ENCODE measurements at regions not wholly inside any gene's neighbourhood (a gene's known extent, or its start where the extent isn't known, plus 50 kb on each side); places are given as distances from the start of the nearest gene placed in this dataset.

- no peaks in the 10 kb centered on the region for H4K20me1 ChIP-seq (ENCODE audit: insufficient read depth, low read length, poor library complexity, severe bottlenecking)
- no peaks in the 10 kb centered on the region for H3K9me2 ChIP-seq (replicated peaks; ENCODE audit: low read depth, low read length)
- no peaks in the 10 kb centered on the region for H3K36me3 ChIP-seq (ENCODE audit: insufficient read depth, low read length)
- H3K4me1 ChIP-seq (ENCODE audit: insufficient read depth, low read length, poor library complexity, severe bottlenecking): no peaks in the 10 kb centered on the region
- no peaks in the 10 kb centered on the region for H3K79me2 ChIP-seq (ENCODE audit: insufficient read depth, low read length)
- no peak overlapping the region for H3K9ac ChIP-seq (ENCODE audit: low read depth, low read length, poor library complexity, severe bottlenecking)
- no peaks in the 10 kb centered on the region for H3F3A ChIP-seq (ENCODE audit: low read depth)
- no peak overlapping the region for H3K4me3 ChIP-seq (ENCODE audit: low read length, poor library complexity, severe bottlenecking)
- no peak overlapping the region for H2AFZ ChIP-seq (ENCODE audit: low read length)
- TF ChIP-seq EZH2phosphoT487 (IDR thresholded peaks at IDR 0.05; ENCODE audit: borderline replicate concordance) (no peak), CTCF (conservative IDR thresholded peaks at IDR 0.05; ENCODE audit: low read length) (no peak)
- H3K27me3 ChIP-seq (ENCODE audit: insufficient read depth, low read length, poor library complexity, severe bottlenecking): no peaks in the 10 kb centered on the region
- no peaks in the 10 kb centered on the region for H3K9me3 ChIP-seq (ENCODE audit: insufficient read depth, low read depth, low read length)
- no peak overlapping the region for H3K4me2 ChIP-seq (ENCODE audit: low read depth, low read length, poor library complexity, severe bottlenecking)
These were observed 717.4 kb downstream of the NR2F1-AS1 start for GRCh38 chr5:92863666-92864065.

DNA sequence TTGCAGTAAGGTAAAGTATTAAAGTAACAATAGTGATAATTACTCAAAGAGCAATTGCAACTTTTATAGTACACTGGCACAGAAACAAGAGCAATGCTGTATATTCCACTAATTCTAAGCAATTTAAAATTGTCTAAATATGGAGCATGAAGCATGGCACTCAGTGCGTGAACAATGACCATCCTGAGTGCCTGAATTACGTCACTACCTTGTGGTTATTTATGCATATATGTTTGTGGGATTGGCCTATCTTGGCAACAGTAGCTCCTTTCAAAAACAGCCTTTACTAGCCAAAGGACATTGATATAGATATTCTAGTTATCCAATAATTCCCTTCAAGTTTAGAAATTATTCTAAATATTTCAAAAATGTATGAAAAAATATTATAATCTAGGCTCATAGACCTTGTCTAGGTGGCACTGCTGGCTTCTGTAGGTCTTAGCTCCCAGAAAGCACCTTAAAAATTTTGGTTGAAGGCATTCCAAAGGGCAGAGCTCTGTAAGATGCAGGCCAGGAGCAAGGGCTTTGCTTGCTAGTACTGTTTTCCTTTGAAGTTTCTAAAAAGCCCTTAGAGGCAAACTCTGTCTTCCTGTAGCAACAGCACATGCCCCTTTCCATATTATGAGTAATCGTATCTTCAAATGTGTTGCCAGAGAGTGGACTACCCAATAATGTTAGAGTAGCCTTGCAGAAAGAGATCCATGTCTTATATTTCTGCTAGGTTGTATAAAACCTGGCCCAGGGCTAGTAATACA, 719.3 kb downstream of the NR2F1-AS1 start:
- Histone ChIP-seq H2AFZ (ENCODE audit: low read length) (no peak overlapping the region), H3K9me2 (replicated peaks; ENCODE audit: low read depth, low read length) (no peaks in the 10 kb centered on the region), H3K4me1 (ENCODE audit: insufficient read depth, low read length, poor library complexity, severe bottlenecking) (no peaks in the 10 kb centered on the region), H3K79me2 (ENCODE audit: insufficient read depth, low read length) (no peaks in the 10 kb centered on the region), H3F3A (ENCODE audit: low read depth) (no peaks in the 10 kb centered on the region), H3K27me3 (ENCODE audit: insufficient read depth, low read length, poor library complexity, severe bottlenecking) (no peaks in the 10 kb centered on the region), H4K20me1 (ENCODE audit: insufficient read depth, low read length, poor library complexity, severe bottlenecking) (no peaks in the 10 kb centered on the region), H3K4me2 (ENCODE audit: low read depth, low read length, poor library complexity, severe bottlenecking) (no peak overlapping the region), H3K36me3 (ENCODE audit: insufficient read depth, low read length) (no peaks in the 10 kb centered on the region), H3K9me3 (ENCODE audit: insufficient read depth, low read depth, low read length) (no peaks in the 10 kb centered on the region), H3K9ac (ENCODE audit: low read depth, low read length, poor library complexity, severe bottlenecking) (no peak overlapping the region), H3K4me3 (ENCODE audit: low read length, poor library complexity, severe bottlenecking) (no peak overlapping the region)
- TF ChIP-seq EZH2phosphoT487 (IDR thresholded peaks at IDR 0.05; ENCODE audit: borderline replicate concordance): no peak
- no peak for TF ChIP-seq CTCF (conservative IDR thresholded peaks at IDR 0.05; ENCODE audit: low read length)

GRCh38 chr5:92860061-92860460, 721.0 kb downstream of the NR2F1-AS1 start:
- Histone ChIP-seq H3K9me3 (ENCODE audit: insufficient read depth, low read depth, low read length) (no peaks in the 10 kb centered on the region), H3K4me3 (ENCODE audit: low read length, poor library complexity, severe bottlenecking) (no peak overlapping the region), H4K20me1 (ENCODE audit: insufficient read depth, low read length, poor library complexity, severe bottlenecking) (no peaks in the 10 kb centered on the region), H3F3A (ENCODE audit: low read depth) (no peaks in the 10 kb centered on the region), H3K79me2 (ENCODE audit: insufficient read depth, low read length) (no peaks in the 10 kb centered on the region), H3K4me1 (ENCODE audit: insufficient read depth, low read length, poor library complexity, severe bottlenecking) (no peaks in the 10 kb centered on the region), H3K4me2 (ENCODE audit: low read depth, low read length, poor library complexity, severe bottlenecking) (no peak overlapping the region), H3K9ac (ENCODE audit: low read depth, low read length, poor library complexity, severe bottlenecking) (no peak overlapping the region), H2AFZ (ENCODE audit: low read length) (no peak overlapping the region), H3K9me2 (replicated peaks; ENCODE audit: low read depth, low read length) (no peaks in the 10 kb centered on the region), H3K36me3 (ENCODE audit: insufficient read depth, low read length) (no peaks in the 10 kb centered on the region), H3K27me3 (ENCODE audit: insufficient read depth, low read length, poor library complexity, severe bottlenecking) (no peaks in the 10 kb centered on the region)
- TF ChIP-seq CTCF (conservative IDR thresholded peaks at IDR 0.05; ENCODE audit: low read length): no peak
- no peak for TF ChIP-seq EZH2phosphoT487 (IDR thresholded peaks at IDR 0.05; ENCODE audit: borderline replicate concordance)

Measured in Loucy (cell line).